B cell (primary cell): ENCODE measurements at regions not wholly inside any gene's neighbourhood (a gene's known extent, or its start where the extent isn't known, plus 50 kb on each side); places are given as distances from the start of the nearest gene placed in this dataset.

Experiments
- ATAC-seq: fragments of 200-7000 bp; cut with Tn5 transposase; one replicate; pipeline ENCODE4 v1.10.0; 2021; ENCODE audit warnings: low read depth, mild to moderate bottlenecking, moderate number of reproducible peaks, moderate library complexity
- CTCF ChIA-PET: fragments of 350-600 bp; sonication (Branson Sonifier 250); formaldehyde crosslinking; loops from one replicate; lab custom pipeline; 2021; ENCODE audit warnings: antibody characterized with exemption, inconsistent platforms; lab: Charles Lee
- POLR2A ChIA-PET: fragments of 350-600 bp; sonication (Branson Sonifier 250); formaldehyde crosslinking; loops from one replicate; lab custom pipeline; 2021; ENCODE audit warnings: antibody characterized with exemption; lab: Charles Lee
- DNase-seq: peaks from one replicate; pipeline ENCODE4 v3.0.0; 2013
- H2AFZ ChIP-seq: 2 replicates; pipeline ENCODE4 v1.6.1; 2012; ENCODE audit warnings: mild to moderate bottlenecking, low read depth, low read length; ENCODE audit not compliant: insufficient read depth, poor library complexity, severe bottlenecking
- H3K27ac ChIP-seq, 2 donors: 1 replicate in 1 of 2; 2 replicates in 1 of 2; pipeline ENCODE4 v1.5.1; 2012 to 2013; ENCODE audit warnings: low read length in 2 of 2, mild to moderate bottlenecking in 2 of 2, moderate library complexity in 1 of 2
- H3K27me3 ChIP-seq, 4 experiments: fragments of 200-600 bp in 1 of 4; sonication (generic) in 1 of 4; replicated peaks in 1 of 4; 1 replicate in 2 of 4; 2 replicates in 2 of 4; pipeline versions ENCODE4 v1.6.1 to v1.7.0; 2013 to 2016; ENCODE audit warnings: low read length in 3 of 4, mild to moderate bottlenecking in 2 of 4, mixed read lengths in 1 of 4, moderate library complexity in 1 of 4; ENCODE audit not compliant: insufficient read depth in 4 of 4, control insufficient read depth in 3 of 4; ENCODE audit errors: control extremely low read depth in 1 of 4
- H3K36me3 ChIP-seq, 2 experiments: replicated peaks in 1 of 2; 1 replicate in 1 of 2; 2 replicates in 1 of 2; pipeline versions ENCODE4 v1.6.1 to v1.7.1; 2013; ENCODE audit warnings: low read length in 1 of 2; ENCODE audit not compliant: insufficient read depth in 2 of 2, control insufficient read depth in 1 of 2; ENCODE audit errors: control extremely low read depth in 1 of 2, extremely low read depth in 1 of 2
- H3K4me1 ChIP-seq, 2 donors: fragments of 200-600 bp in 1 of 2; sonication (generic) in 1 of 2; 1 replicate in 1 of 2; 2 replicates in 1 of 2; pipeline versions ENCODE4 v1.5.1 to v1.6.1; 2013 to 2017; ENCODE audit warnings: low read length in 2 of 2; ENCODE audit not compliant: control insufficient read depth in 2 of 2, insufficient read depth in 2 of 2
- H3K4me2 ChIP-seq: replicated peaks from 2 replicates; pipeline ENCODE3; 2012; ENCODE audit warnings: mild to moderate bottlenecking, low read depth, low read length; ENCODE audit not compliant: poor library complexity, severe bottlenecking
- H3K4me3 ChIP-seq, 5 experiments: fragments of 200-600 bp in 1 of 5; sonication (generic) in 1 of 5; 1 replicate in 3 of 5; 2 replicates in 2 of 5; pipeline versions ENCODE4 v1.5.1 to v1.7.0; 2011 to 2016; ENCODE audit warnings: low read length in 4 of 5, mild to moderate bottlenecking in 4 of 5, low read depth in 2 of 5, control low read depth in 1 of 5, moderate library complexity in 1 of 5; ENCODE audit not compliant: insufficient read depth in 1 of 5; ENCODE audit errors: control extremely low read depth in 1 of 5, extremely low read depth in 1 of 5
- H3K79me2 ChIP-seq: fragments of 200-600 bp; sonication (generic); one replicate; pipeline ENCODE4 v1.6.0; 2016; ENCODE audit warnings: low read length; ENCODE audit not compliant: control insufficient read depth, insufficient read depth
- H3K9ac ChIP-seq: fragments of 200-600 bp; sonication (generic); 2 replicates; pipeline ENCODE4 v1.6.1; 2017; ENCODE audit warnings: mild to moderate bottlenecking, low read length, moderate library complexity
- H3K9me3 ChIP-seq, 3 donors: one replicate each; pipeline versions ENCODE4 v1.6.1 to v1.7.1; 2013; ENCODE audit warnings: low read length in 2 of 3; ENCODE audit not compliant: control insufficient read depth in 2 of 3, insufficient read depth in 1 of 3; ENCODE audit errors: control extremely low read depth in 1 of 3
- H4K20me1 ChIP-seq: 2 replicates; pipeline ENCODE4 v1.6.0; 2012; ENCODE audit warnings: mild to moderate bottlenecking, low read length; ENCODE audit not compliant: insufficient read depth, control insufficient read depth, poor library complexity, severe bottlenecking
- H3K27ac Mint-ChIP-seq: one replicate; pipeline ENCODE4 v1.8.0; 2021; ENCODE audit warnings: mixed read lengths
- H3K27me3 Mint-ChIP-seq: one replicate; pipeline ENCODE4 v1.8.0; 2021; ENCODE audit warnings: mixed read lengths
- H3K4me1 Mint-ChIP-seq: one replicate; pipeline ENCODE4 v1.8.0; 2021; ENCODE audit warnings: mixed read lengths
- H3K4me3 Mint-ChIP-seq: one replicate; pipeline ENCODE4 v1.8.0; 2021; ENCODE audit warnings: mixed read lengths
- H3K9me3 Mint-ChIP-seq: one replicate; pipeline ENCODE4 v1.8.0; 2022; ENCODE audit warnings: mixed read lengths; ENCODE audit not compliant: insufficient read depth
- CTCF ChIP-seq: fragments of 200-600 bp; IDR thresholded peaks from one replicate; pipeline ENCODE4 v1.8.0; 2022; ENCODE audit warnings: antibody characterized with exemption, mild to moderate bottlenecking
- EZH2 ChIP-seq: IDR thresholded peaks from 2 replicates; pipeline ENCODE4 v1.6.1; 2012; ENCODE audit warnings: borderline replicate concordance, low read depth, mild to moderate bottlenecking, moderate library complexity, low read length; ENCODE audit not compliant: insufficient read depth, poor library complexity, severe bottlenecking
- WGBS: methylation state at CpG from one replicate; pipeline ENCODE4 v1.1.5; 2013; ENCODE audit warnings: missing lambda C conversion rate; ENCODE audit not compliant: insufficient coverage; 5-methylcytosine and 5-hydroxymethylcytosine counted together
- intact Hi-C: fragments of 100-400 bp; cut with micrococcal nuclease; formaldehyde crosslinking; loops from one replicate; pipeline ENCODE4 v1.10.0; 2022

GRCh38 chr9:29969408-29969807 lies 2396.1 kb upstream of the C9orf72 start:
- no peak overlapping the region for H3K9ac ChIP-seq
- H3K4me1 Mint-ChIP-seq: no peaks in the 10 kb centered on the region
- DNase-seq (no peak), ATAC-seq (no peak)
- no peak overlapping the region for H3K27ac Mint-ChIP-seq
- no peak overlapping the region for H2AFZ ChIP-seq
- H3K9me3 ChIP-seq: peaks cover 0 to 17% (median 0%) of the 10 kb centered on the region in 3 donors
- no peaks in the 10 kb centered on the region for H3K9me3 Mint-ChIP-seq
- H3K4me3 Mint-ChIP-seq: no peak overlapping the region
- no peak overlapping the region for H3K4me2 ChIP-seq
- H4K20me1 ChIP-seq: no peaks in the 10 kb centered on the region
- H3K79me2 ChIP-seq: no peaks in the 10 kb centered on the region
- intact Hi-C loops: no loop called here
- H3K36me3 ChIP-seq: no peaks in the 10 kb centered on the region
- WGBS: 85% methylated on average over 5 of the region's 5 CpGs
- H3K27ac ChIP-seq: no peak overlapping the region
- POLR2A ChIA-PET: no interaction called here
- H3K4me1 ChIP-seq: no peaks in the 10 kb centered on the region
- no peaks in the 10 kb centered on the region for H3K27me3 ChIP-seq
- no peak overlapping the region for H3K4me3 ChIP-seq
- TF ChIP-seq EZH2 (no peak), CTCF (no peak)
- CTCF ChIA-PET: no interaction called here
- H3K27me3 Mint-ChIP-seq: no peaks in the 10 kb centered on the region

- POLR2A ChIA-PET: no interaction called here
Measured at GRCh38 chr9:29969856-29970647, 2396.8 kb upstream of the C9orf72 start.

More at GRCh38 chr9:29969856-29970647, 2396.8 kb upstream of the C9orf72 start:
- H3K9me3 Mint-ChIP-seq: no peaks in the 10 kb centered on the region
- no peaks in the 10 kb centered on the region for H3K27me3 ChIP-seq
- intact Hi-C loops: no loop called here
- H3K27me3 Mint-ChIP-seq: no peaks in the 10 kb centered on the region
- no peak overlapping the region for H3K4me3 ChIP-seq
- no peak overlapping the region for H3K27ac ChIP-seq
- H3K4me2 ChIP-seq: no peak overlapping the region
- H3K4me1 Mint-ChIP-seq: no peaks in the 10 kb centered on the region
- no peaks in the 10 kb centered on the region for H3K36me3 ChIP-seq
- no peak overlapping the region for H2AFZ ChIP-seq
- DNase-seq (no peak), ATAC-seq (no peak)
- no peaks in the 10 kb centered on the region for H3K79me2 ChIP-seq
- 95% methylated on average over 13 of the region's 15 CpGs for WGBS
- H3K9ac ChIP-seq: no peak overlapping the region
- no peak overlapping the region for H3K4me3 Mint-ChIP-seq
- TF ChIP-seq CTCF: no peak
- no peak for TF ChIP-seq EZH2
- H3K4me1 ChIP-seq: no peaks in the 10 kb centered on the region
- H3K27ac Mint-ChIP-seq: no peak overlapping the region
- CTCF ChIA-PET: no interaction called here
- no peaks in the 10 kb centered on the region for H4K20me1 ChIP-seq
- peaks cover 0 to 17% (median 0%) of the 10 kb centered on the region in 3 donors for H3K9me3 ChIP-seq
